ENCODE measurements at regions not wholly inside any gene's neighbourhood (a gene's known extent, or its start where the extent isn't known, plus 50 kb on each side); places are given as distances from the start of the nearest gene placed in this dataset.

DNA sequence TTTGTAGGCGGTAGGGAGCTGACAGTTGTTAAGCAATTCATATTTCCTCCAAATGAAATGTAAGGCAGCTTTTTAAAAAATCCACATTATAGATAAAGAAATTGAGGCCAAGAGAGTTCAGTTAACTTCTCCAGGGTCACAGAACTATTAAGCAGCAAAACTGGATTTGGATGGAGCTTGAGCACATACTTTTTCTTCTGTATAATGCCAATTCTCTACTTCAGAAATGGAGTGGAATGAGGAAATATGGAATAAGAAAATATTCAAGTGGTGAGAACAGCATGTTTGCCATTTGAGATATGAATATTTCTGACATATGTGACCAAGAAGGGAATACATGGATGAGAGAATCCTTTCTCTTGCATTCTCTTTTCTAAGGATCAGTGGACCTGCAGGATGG is 233.1 kb downstream of the FOXG1 start:
- TF ChIP-seq POLR2A (IDR thresholded peaks at IDR 0.05): no peak
- TF ChIP-seq, protein P1, sequence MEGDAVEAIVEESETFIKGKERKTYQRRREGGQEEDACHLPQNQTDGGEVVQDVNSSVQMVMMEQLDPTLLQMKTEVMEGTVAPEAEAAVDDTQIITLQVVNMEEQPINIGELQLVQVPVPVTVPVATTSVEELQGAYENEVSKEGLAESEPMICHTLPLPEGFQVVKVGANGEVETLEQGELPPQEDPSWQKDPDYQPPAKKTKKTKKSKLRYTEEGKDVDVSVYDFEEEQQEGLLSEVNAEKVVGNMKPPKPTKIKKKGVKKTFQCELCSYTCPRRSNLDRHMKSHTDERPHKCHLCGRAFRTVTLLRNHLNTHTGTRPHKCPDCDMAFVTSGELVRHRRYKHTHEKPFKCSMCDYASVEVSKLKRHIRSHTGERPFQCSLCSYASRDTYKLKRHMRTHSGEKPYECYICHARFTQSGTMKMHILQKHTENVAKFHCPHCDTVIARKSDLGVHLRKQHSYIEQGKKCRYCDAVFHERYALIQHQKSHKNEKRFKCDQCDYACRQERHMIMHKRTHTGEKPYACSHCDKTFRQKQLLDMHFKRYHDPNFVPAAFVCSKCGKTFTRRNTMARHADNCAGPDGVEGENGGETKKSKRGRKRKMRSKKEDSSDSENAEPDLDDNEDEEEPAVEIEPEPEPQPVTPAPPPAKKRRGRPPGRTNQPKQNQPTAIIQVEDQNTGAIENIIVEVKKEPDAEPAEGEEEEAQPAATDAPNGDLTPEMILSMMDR (IDR thresholded peaks at IDR 0.05): no peak
